GM12875 (cell line): ENCODE measurements at regions not wholly inside any gene's neighbourhood (a gene's known extent, or its start where the extent isn't known, plus 50 kb on each side); places are given as distances from the start of the nearest gene placed in this dataset.
"Not testable (repeated sequence)": the region's sequence is repeated elsewhere in the genome, so short reads cannot be mapped to it uniquely, and the experiment has no call there.

Source experiments
- H3K4me3 ChIP-seq: one replicate; pipeline ENCODE4 v1.5.1; 2011; ENCODE audit warnings: low read depth, low read length, control low read depth
- CTCF ChIP-seq: IDR thresholded peaks from 2 replicates; pipeline ENCODE4 v1.5.1; 2011; ENCODE audit warnings: low read depth, mild to moderate bottlenecking, control low read depth, inconsistent platforms, low read length, moderate library complexity, borderline replicate concordance; ENCODE audit not compliant: insufficient read depth

- TF ChIP-seq CTCF = no peak
- no peak overlapping the region for H3K4me3 ChIP-seq
Observed at GRCh38 chr12:46483572-46484395, 111.2 kb upstream of the SLC38A2 start.

GRCh38 chr12:46480724-46481123 lies 108.2 kb upstream of the SLC38A2 start:
- no peak for TF ChIP-seq CTCF
- H3K4me3 ChIP-seq = no peak overlapping the region

GRCh38 chr12:46480316-46480715 lies 107.7 kb upstream of the SLC38A2 start:
- TF ChIP-seq CTCF = no peak
- H3K4me3 ChIP-seq = no peak overlapping the region

GRCh38 chr12:46478123-46478522 lies 105.5 kb upstream of the SLC38A2 start:
- no peak for TF ChIP-seq CTCF
- H3K4me3 ChIP-seq = no peak overlapping the region

GRCh38 chr12:46477541-46477940 lies 105.0 kb upstream of the SLC38A2 start:
- no peak overlapping the region for H3K4me3 ChIP-seq
- TF ChIP-seq CTCF = no peak

GRCh38 chr12:46475972-46476645 lies 103.5 kb upstream of the SLC38A2 start:
- TF ChIP-seq CTCF = no peak

GRCh38 chr12:46474385-46474784 lies 101.8 kb upstream of the SLC38A2 start:
- H3K4me3 ChIP-seq = not testable (repeated sequence)

More at GRCh38 chr12:46475972-46476645, 103.5 kb upstream of the SLC38A2 start:
- H3K4me3 ChIP-seq = no peak overlapping the region
